ENCODE measurements at regions not wholly inside any gene's neighbourhood (a gene's known extent, or its start where the extent isn't known, plus 50 kb on each side); places are given as distances from the start of the nearest gene placed in this dataset.

- TF ChIP-seq CTCF (IDR thresholded peaks at IDR 0.05; ENCODE audit: low read length) = no peak
- no peak for TF ChIP-seq EZH2 (IDR thresholded peaks at IDR 0.05; ENCODE audit: borderline replicate concordance, low read length)
These were observed 1938.7 kb upstream of the NUDT12 start for GRCh38 chr5:105501315-105501714.
